HG03565 (cell line): ENCODE measurements at regions not wholly inside any gene's neighbourhood (a gene's known extent, or its start where the extent isn't known, plus 50 kb on each side); places are given as distances from the start of the nearest gene placed in this dataset.

ENCODE experiments used
- ATAC-seq: cut with Tn5 transposase; IDR thresholded peaks from one replicate; pipeline ENCODE4 v1.9.1; 2021; ENCODE audit warnings: mild to moderate bottlenecking, moderate library complexity; ENCODE audit not compliant: unreplicated experiment

GRCh38 chr1:221099747-221100595 lies 220.7 kb downstream of the HLX start:
- no peak for ATAC-seq

- no peak for ATAC-seq
These were observed 221.4 kb downstream of the HLX start for GRCh38 chr1:221100611-221101010.

DNA sequence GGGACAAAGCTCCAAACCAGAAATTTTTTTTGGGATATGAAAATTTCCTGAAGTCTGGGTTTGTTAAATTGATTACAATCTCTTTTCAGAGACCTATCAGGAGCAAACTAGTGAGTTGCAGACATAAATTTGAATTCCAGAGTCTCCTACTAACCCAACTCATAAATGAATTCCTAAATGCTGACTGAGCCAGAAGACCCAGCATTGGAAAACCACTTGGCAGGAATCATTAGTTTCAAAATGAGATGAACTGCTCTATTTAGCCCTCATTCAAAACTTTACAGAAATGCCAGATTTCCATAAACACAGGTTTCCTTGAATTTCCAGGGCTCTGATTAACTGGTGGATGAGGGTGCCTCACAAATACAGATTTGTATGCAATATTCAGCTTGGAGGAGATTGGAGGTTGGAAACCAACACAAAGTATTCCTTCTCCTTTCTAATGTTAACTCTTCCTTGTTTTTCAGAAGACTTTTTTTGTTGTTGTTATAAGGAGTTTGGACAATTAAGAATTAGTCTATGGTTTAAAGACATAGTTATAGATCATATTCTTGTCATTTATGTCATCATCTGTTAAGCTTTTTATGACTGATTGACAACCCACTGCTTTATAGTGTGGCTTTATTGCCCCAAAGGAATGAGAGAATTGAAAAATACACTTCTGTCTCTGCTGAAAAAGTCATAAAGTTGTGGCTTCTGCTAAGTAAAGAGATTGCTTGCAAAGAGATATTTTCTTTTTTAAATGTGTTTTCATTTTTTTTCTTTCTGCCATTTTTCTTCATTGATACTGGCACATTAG lies 222.8 kb downstream of the HLX start:
- no peak for ATAC-seq

DNA sequence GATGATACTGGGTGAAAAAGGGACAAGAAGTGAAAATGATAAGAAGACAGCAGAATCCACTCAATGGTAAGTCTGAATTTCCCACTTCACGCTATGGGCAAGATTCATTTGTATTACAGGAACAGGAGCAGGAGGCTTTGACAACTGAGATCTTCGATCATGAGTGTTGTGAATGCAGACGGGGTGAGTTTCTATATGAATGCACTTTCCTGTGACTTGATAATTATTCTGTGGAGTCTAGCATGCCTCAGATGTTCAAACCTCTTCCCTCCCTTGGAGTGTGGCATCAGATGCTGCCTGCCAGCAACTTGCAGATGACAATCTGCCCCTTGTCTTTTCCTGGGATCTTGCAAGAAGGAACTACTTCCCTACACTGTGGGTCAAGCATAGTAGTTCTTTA lies 225.4 kb downstream of the HLX start:
- no peak for ATAC-seq

- no peak for ATAC-seq
These were observed 226.3 kb downstream of the HLX start for GRCh38 chr1:221105578-221105977.

DNA sequence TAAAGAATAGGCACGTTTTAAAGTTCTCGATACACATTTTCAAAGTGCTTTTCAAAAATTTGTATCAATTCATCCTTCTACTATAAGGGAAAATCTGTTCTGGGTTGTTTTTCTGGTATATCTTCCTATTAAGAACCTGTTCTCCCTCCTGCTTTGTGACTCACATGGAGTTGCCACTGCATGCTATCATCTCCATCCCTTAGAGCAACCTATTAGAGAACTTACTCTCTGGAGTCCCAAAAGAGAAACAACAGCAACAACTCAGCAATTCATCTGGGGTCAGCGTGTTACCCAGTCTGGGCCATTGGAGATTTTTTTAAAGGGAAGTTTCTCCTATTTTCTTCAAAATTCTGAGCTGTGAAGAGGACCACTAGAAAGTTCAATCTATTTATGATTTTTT lies 227.4 kb downstream of the HLX start:
- ATAC-seq, result no peak

- ATAC-seq, result no peak
These were observed 230.7 kb downstream of the HLX start for GRCh38 chr1:221109930-221110329.

DNA sequence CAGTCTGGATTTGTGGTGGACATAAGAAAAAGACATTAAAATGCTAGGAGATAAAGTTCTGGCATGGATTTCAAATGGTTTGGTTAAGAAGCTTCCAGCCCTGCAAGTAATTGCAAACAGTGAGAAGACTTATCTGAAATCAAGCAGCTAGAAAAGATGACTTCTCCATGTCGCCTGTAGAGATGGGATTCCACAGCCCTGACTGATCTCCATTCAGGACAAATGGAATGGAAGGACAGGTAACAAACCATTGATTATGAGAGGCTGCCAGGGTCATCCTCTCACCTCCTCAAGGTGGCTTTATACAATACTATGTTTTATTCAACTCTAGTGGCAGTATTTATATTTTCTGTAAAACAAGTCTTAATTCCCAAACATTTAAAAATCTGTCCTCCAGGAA lies 237.9 kb downstream of the HLX start:
- ATAC-seq, result no peak

- no peak for ATAC-seq
These were observed 238.3 kb downstream of the HLX start for GRCh38 chr1:221117548-221117951.

DNA sequence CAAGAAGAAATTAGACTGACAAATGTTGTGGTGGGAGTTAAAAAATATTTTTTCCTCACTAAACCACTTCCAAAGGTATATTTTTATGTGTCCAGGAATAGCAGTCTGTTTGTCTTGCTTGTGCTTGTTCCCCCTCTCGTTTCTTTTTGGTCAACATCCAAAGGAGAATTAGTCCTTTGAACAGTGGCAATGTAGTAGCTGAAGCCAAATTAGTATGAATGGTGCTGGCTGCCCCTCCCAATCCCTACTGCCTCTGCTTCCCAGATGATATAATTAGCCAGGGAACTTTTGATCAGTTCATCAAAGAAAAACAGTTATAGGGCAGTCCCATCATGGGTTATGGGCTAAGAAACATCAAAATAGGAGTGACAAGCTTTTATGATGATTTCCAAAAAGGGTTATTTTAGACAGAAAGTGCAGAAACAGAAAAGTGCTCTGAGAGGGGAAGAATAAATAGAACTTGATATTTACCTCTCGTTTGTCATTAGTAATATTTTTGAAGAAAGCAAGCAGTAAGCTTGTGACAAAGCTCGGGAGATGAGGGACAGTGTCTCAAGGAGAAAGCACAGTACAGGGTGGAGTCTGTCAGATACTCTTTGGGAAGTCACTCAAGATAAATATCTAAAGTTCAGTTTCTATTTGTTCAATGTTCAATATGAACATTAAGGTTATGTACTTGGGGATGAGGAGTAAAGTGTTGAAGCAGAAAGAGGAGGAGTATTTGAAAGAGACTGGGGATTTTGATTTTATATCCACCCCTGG lies 239.1 kb downstream of the HLX start:
- no peak for ATAC-seq

GRCh38 chr1:221118938-221119320 lies 239.7 kb downstream of the HLX start:
- ATAC-seq, result no peak

- ATAC-seq, result no peak
These were observed 243.3 kb downstream of the HLX start for GRCh38 chr1:221122501-221122900.

GRCh38 chr1:221125976-221126375 lies 246.7 kb downstream of the HLX start:
- ATAC-seq, result no peak

- no peak for ATAC-seq
These were observed 258.4 kb downstream of the HLX start for GRCh38 chr1:221137666-221138065.

GRCh38 chr1:221138516-221138915 lies 259.3 kb downstream of the HLX start:
- no peak for ATAC-seq

DNA sequence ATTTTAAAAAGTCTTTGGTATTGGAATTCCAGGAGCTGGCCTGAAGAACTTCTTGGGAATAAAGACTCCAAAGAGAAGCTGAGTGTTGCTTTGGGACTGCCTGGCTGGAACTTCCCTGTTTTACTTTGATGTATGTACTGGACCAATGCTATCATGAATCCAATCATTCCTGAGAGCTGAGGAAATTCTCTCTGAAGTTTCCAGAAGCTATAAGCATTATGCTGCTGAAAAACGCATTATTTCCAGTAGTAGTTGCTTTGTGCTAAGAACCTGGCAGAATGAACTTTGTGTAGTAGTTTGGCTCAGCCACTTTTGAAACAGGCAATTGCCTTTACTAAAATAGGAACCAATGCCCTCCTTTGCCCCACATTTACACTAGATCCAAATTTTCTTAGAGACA lies 260.7 kb downstream of the HLX start:
- no peak for ATAC-seq

- no peak for ATAC-seq
These were observed 261.9 kb downstream of the HLX start for GRCh38 chr1:221141096-221141495.

DNA sequence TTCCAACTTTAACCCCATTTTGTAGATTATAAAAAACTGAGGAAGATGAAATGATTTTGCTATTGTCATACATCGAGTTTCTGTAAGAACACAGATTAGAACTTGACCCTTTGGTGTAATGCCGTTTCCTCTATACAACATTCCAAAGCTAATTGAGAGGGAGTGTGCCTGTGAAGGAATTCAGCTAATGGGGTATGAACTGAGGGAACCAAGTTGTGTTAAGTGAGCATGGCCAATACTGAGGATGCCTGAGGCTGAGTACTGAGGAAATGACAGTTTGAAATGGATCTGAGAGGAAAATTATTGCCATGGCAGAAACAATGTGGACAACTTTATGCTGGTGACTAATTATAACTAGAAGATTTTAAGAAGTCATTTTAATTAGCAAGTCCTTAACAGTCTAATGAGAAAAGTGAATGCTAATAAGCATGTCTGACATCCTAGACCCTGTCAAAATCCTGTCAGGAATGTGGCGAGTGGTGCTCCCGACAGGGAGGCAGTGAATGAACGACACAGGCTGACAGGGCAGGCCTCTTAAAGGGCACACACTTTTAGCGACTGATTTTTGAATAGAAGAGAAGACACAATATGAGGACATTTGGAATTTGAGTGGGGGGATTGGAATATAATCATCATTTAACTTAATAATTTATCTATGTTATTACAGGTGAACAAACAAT lies 262.5 kb downstream of the HLX start:
- no peak for ATAC-seq

DNA sequence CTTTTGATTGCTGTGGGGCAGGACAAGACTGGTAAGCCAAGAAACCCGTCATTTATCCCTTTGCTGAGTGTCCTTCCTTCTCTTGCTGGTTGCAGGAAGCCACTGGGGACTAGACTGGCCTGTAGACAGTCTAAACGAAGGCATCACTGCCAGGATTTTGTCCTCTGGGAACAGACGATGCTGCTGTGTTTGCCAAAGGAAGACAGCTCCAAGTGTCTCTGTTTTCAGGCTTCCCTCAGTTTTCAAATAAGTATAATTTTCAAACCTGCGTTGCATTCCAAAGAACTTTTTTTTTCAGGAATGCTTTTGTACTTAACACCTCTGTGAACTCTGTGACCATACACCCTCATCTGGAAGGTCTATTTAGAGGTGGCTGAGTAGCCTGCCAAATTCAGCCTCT lies 269.4 kb downstream of the HLX start:
- ATAC-seq, result no peak

DNA sequence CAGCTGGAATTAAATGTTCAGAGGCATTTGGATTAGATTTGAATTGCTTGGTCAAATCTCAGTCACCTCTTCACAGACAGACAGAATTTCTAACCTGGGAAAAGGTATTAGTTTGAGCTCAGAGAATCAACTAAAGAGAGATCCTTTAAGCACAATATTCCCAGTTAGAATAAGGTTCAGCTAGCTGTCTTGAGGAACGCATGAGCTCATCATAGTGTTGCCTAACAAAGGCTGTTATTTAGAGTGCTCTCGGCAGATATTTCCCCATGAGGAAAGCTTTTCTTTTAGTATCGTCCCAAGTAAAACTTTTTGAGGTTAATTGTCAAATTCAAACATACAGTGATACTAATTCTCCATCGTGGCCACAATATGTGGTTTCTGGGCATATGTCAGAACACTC lies 269.9 kb downstream of the HLX start:
- no peak for ATAC-seq

DNA sequence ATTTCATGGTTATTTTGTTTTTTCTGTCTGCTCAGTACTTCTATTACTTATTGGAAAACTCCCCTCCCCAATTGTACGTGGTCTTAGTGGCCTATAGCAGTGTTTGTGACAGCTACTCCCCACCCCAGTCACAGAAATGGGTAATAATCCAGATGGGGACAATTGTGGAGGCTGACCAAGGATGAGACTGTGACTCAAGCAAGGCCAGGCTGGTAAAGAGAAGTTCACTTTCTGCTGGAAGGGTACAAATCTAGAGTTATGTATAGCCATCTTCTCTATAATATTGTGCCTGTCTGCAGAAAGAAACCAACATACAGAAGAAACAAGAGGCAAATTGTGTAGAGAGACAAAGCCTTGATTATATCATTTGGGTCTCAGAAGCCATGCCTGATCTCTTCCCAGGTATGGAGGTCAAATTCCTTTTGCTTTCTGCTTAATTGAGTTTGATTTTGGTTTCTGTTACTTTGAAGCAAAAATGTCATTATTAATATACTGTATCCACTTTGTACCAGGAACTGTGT lies 270.4 kb downstream of the HLX start:
- ATAC-seq, result no peak
